Fibroblast of lung (primary cell): ENCODE measurements at regions not wholly inside any gene's neighbourhood (a gene's known extent, or its start where the extent isn't known, plus 50 kb on each side); places are given as distances from the start of the nearest gene placed in this dataset.

ENCODE experiments used
- EZH2 ChIP-seq: IDR thresholded peaks from 2 replicates; pipeline ENCODE4 v1.5.1; 2012; ENCODE audit warnings: low read length, control low read depth, mild to moderate bottlenecking; ENCODE audit errors: missing control alignments
- TF ChIP-seq, protein P1 (sequence below), 2 donors: IDR thresholded peaks in 1 of 2; conservative IDR thresholded peaks in 1 of 2; 1 replicate in 1 of 2; 2 replicates in 1 of 2; pipeline ENCODE4 v1.5.1; 2011 to 2012; ENCODE audit warnings: low read length in 2 of 2, control low read depth in 1 of 2, inconsistent platforms in 1 of 2, low read depth in 1 of 2, mild to moderate bottlenecking in 1 of 2

DNA sequence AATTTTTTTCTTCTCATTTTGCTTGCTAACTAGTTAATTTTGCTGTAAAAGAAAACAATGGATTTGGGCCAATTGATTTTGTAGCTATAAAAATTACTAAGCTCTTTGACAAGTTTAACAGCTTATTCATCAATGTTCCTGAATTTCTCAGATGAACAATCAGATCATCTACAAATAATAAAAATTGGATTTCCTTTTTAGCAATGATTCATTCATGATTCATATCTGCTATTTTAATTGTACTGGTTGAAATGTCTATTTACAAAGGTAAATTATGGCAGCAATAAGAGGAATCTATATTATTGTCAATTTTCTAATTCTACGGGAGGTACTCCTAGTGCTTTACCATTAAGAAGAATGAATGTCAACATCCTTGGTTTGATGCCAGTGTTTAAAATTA is 178.8 kb upstream of the BTBD3 start:
- TF ChIP-seq, protein P1, sequence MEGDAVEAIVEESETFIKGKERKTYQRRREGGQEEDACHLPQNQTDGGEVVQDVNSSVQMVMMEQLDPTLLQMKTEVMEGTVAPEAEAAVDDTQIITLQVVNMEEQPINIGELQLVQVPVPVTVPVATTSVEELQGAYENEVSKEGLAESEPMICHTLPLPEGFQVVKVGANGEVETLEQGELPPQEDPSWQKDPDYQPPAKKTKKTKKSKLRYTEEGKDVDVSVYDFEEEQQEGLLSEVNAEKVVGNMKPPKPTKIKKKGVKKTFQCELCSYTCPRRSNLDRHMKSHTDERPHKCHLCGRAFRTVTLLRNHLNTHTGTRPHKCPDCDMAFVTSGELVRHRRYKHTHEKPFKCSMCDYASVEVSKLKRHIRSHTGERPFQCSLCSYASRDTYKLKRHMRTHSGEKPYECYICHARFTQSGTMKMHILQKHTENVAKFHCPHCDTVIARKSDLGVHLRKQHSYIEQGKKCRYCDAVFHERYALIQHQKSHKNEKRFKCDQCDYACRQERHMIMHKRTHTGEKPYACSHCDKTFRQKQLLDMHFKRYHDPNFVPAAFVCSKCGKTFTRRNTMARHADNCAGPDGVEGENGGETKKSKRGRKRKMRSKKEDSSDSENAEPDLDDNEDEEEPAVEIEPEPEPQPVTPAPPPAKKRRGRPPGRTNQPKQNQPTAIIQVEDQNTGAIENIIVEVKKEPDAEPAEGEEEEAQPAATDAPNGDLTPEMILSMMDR (conservative IDR thresholded peaks at IDR 0.05 in 1 of 2, IDR thresholded peaks at IDR 0.05 in 1 of 2; ENCODE audit: low read depth in 1 of 2, low read length in 2 of 2): no peak
- no peak for TF ChIP-seq EZH2
